GM19099 (cell line): ENCODE measurements at regions not wholly inside any gene's neighbourhood (a gene's known extent, or its start where the extent isn't known, plus 50 kb on each side); places are given as distances from the start of the nearest gene placed in this dataset.

Experiments
- POLR2A ChIP-seq: IDR thresholded peaks from 3 replicates; pipeline ENCODE4 v1.6.1; 2011; ENCODE audit warnings: low read depth; ENCODE audit not compliant: insufficient read length; ENCODE audit errors: extremely low read depth

GRCh38 chr12:3945671-3946070 lies 72.5 kb upstream of the PARP11 start:
- no peak for TF ChIP-seq POLR2A

GRCh38 chr12:3944620-3945019 lies 71.4 kb upstream of the PARP11 start:
- no peak for TF ChIP-seq POLR2A

- no peak for TF ChIP-seq POLR2A
Measured at GRCh38 chr12:3938042-3938544, 64.9 kb upstream of the PARP11 start.

- TF ChIP-seq POLR2A: no peak
Measured at GRCh38 chr12:3935078-3935477, 61.9 kb upstream of the PARP11 start.

- no peak for TF ChIP-seq POLR2A
Measured at GRCh38 chr12:3933819-3934192, 60.6 kb upstream of the PARP11 start.

- no peak for TF ChIP-seq POLR2A
Measured at GRCh38 chr12:3933074-3933818, 60.0 kb upstream of the PARP11 start.

GRCh38 chr12:3931776-3932175 lies 58.6 kb upstream of the PARP11 start:
- no peak for TF ChIP-seq POLR2A

- TF ChIP-seq POLR2A: no peak
Measured at GRCh38 chr12:3931206-3931605, 58.0 kb upstream of the PARP11 start.

- TF ChIP-seq POLR2A: no peak
Measured at GRCh38 chr12:3929875-3930615, 56.8 kb upstream of the PARP11 start.

- TF ChIP-seq POLR2A: no peak
Measured at GRCh38 chr12:3928538-3929184, 55.5 kb upstream of the PARP11 start.

GRCh38 chr12:3925621-3926020 lies 52.4 kb upstream of the PARP11 start:
- TF ChIP-seq POLR2A: no peak

- no peak for TF ChIP-seq POLR2A
Measured at GRCh38 chr12:3924761-3925160, 51.6 kb upstream of the PARP11 start.

- no peak for TF ChIP-seq POLR2A
Measured at GRCh38 chr12:3923021-3923420, 49.8 kb upstream of the PARP11 start.
